ENCODE measurements at regions not wholly inside any gene's neighbourhood (a gene's known extent, or its start where the extent isn't known, plus 50 kb on each side); places are given as distances from the start of the nearest gene placed in this dataset.

DNA sequence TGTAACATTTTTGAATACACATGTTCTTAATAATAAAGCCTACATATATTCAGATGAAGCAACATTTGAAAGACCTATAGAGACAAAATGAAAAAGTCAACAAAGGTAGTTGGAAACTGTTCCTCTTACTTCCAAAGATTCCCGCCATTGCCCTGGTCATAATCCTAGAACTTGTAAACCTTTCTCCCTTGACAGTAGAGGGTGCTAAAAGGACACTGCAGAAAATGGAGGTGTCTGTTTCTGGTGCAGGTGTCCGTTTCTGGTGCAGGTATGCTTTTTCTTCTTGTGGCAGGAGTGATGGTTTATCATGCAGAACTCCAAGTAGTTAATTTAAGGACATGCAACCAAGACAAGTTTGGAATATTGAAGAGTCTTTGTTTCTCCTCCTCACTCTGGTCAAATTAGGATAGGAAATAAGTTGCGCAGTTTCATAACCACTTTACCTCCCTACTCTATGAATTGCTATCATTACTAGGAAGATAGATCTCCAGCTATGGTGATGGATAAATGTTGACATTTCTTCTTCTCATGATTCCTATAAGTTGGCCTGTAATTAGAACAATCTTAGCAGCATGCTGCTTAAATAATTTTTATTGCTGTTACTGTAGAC lies 56.0 kb upstream of the FAM174A start:
- Mint-ChIP-seq H3K27me3 (ENCODE audit: unreplicated experiment) (no peaks in the 10 kb centered on the region), H3K4me3 (ENCODE audit: low read depth, unreplicated experiment) (no peak overlapping the region), H3K9me3 (ENCODE audit: low read depth, unreplicated experiment) (no peaks in the 10 kb centered on the region), H3K36me3 (ENCODE audit: insufficient read depth, unreplicated experiment) (no peaks in the 10 kb centered on the region), H3K4me1 (ENCODE audit: low read depth, unreplicated experiment) (no peaks in the 10 kb centered on the region), H3K27ac (ENCODE audit: unreplicated experiment) (no peak overlapping the region)
- DNase-seq: peak; percentile 46
- CTCF ChIA-PET: no interaction called here
- peak; percentile 65 for TF ChIP-seq CTCF (IDR thresholded peaks at IDR 0.05; ENCODE audit: unreplicated experiment)
- intact Hi-C loops (cut with micrococcal nuclease; ENCODE audit: unreplicated experiment): loop anchor here (1.0 to 10.0 kb wide), 6 partner anchors 143 to 1746 kb away; no protein-coding TSS in a partner anchor
- BruUV-seq (replicated peaks): no TSS peak

DNA sequence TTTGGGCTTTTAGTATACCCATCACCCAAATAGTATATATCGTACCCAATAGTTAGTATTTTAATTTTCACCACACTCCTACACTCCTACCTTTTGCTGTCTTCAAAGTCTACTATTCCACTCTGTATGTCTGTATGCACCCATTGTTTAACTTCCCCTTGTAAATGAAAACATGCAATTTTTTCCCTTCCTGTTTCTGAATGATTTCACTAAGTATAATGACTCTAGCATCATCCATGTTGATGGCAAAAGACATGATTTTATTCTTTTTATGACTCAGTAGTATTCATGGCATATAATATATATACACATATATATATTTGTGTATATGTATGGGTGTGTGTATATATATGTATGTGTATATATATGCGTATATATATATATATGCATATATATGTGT lies 63.1 kb upstream of the FAM174A start:
- H3K27me3 Mint-ChIP-seq (ENCODE audit: unreplicated experiment): no peaks in the 10 kb centered on the region
- CTCF ChIA-PET: no interaction called here
- no peaks in the 10 kb centered on the region for H3K36me3 Mint-ChIP-seq (ENCODE audit: insufficient read depth, unreplicated experiment)
- no peaks in the 10 kb centered on the region for H3K9me3 Mint-ChIP-seq (ENCODE audit: low read depth, unreplicated experiment)
- DNase-seq: no peak
- H3K4me3 Mint-ChIP-seq (ENCODE audit: low read depth, unreplicated experiment): no peak overlapping the region
- no peak for TF ChIP-seq CTCF (IDR thresholded peaks at IDR 0.05; ENCODE audit: unreplicated experiment)
- H3K27ac Mint-ChIP-seq (ENCODE audit: unreplicated experiment): no peak overlapping the region
- no TSS peak for BruUV-seq (replicated peaks)
- no peaks in the 10 kb centered on the region for H3K4me1 Mint-ChIP-seq (ENCODE audit: low read depth, unreplicated experiment)
- intact Hi-C loops (cut with micrococcal nuclease; ENCODE audit: unreplicated experiment): loop anchor here (10.0 kb wide), 2 partner anchors 233 to 1753 kb away; no protein-coding TSS in a partner anchor

DNA sequence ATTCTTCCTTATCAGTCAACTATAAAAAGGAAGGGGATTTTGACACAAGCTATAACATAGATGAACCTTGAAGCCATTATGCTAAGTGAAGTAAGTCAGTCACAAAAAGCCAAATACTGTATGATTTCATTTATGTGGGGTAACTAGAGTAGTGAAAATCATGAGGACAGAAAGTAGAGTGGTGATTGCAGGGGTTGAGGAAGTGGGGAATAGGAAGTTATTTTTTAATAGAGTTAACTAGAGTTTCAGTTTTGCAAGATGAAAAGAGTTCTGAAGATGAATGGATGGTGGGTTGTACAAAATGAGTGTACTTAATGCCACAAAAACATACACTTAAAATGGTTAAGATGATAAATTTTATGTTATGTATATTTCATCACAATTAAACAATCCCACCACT lies 65.4 kb upstream of the FAM174A start:
- TF ChIP-seq CTCF (IDR thresholded peaks at IDR 0.05; ENCODE audit: unreplicated experiment): no peak
- Mint-ChIP-seq H3K27ac (ENCODE audit: unreplicated experiment) (no peak overlapping the region), H3K36me3 (ENCODE audit: insufficient read depth, unreplicated experiment) (no peaks in the 10 kb centered on the region), H3K4me1 (ENCODE audit: low read depth, unreplicated experiment) (no peaks in the 10 kb centered on the region), H3K4me3 (ENCODE audit: low read depth, unreplicated experiment) (no peak overlapping the region), H3K9me3 (ENCODE audit: low read depth, unreplicated experiment) (no peaks in the 10 kb centered on the region), H3K27me3 (ENCODE audit: unreplicated experiment) (no peaks in the 10 kb centered on the region)
- DNase-seq: no peak
- intact Hi-C loops (cut with micrococcal nuclease; ENCODE audit: unreplicated experiment): loop anchor here (10.0 kb wide), 2 partner anchors 235 to 1755 kb away; no protein-coding TSS in a partner anchor
- no TSS peak for BruUV-seq (replicated peaks)
- CTCF ChIA-PET: no interaction called here

DNA sequence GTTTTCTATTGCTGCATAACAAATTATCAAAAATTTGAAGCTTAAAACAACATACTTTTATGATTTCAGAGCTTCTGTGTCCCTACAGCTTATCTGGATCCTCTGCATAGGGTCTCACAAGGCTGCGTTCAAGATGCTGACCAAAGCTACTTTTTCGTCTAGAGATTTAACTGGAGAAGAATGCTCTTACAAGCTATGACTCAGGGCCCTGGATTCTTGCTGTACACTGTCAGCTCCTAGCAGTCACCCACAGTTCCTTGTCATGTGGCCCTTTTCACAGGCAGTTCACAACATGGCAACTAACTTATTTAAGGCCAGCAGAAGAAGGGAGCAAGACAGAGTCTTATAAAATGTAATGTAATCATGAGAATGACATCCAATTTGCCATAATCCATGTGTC lies 70.8 kb upstream of the FAM174A start:
- no peak overlapping the region for H3K4me3 Mint-ChIP-seq (ENCODE audit: low read depth, unreplicated experiment)
- CTCF ChIA-PET: no interaction called here
- H3K4me1 Mint-ChIP-seq (ENCODE audit: low read depth, unreplicated experiment): no peaks in the 10 kb centered on the region
- intact Hi-C loops (cut with micrococcal nuclease; ENCODE audit: unreplicated experiment): no loop called here
- H3K36me3 Mint-ChIP-seq (ENCODE audit: insufficient read depth, unreplicated experiment): no peaks in the 10 kb centered on the region
- H3K27ac Mint-ChIP-seq (ENCODE audit: unreplicated experiment): no peak overlapping the region
- H3K9me3 Mint-ChIP-seq (ENCODE audit: low read depth, unreplicated experiment): peaks cover 8% of the 10 kb centered on the region
- peak; percentile 9 for DNase-seq
- H3K27me3 Mint-ChIP-seq (ENCODE audit: unreplicated experiment): no peaks in the 10 kb centered on the region
- BruUV-seq (replicated peaks): no TSS peak
- no peak for TF ChIP-seq CTCF (IDR thresholded peaks at IDR 0.05; ENCODE audit: unreplicated experiment)
